Suprapubic skin (tissue), 4 donors: ENCODE measurements at regions not wholly inside any gene's neighbourhood (a gene's known extent, or its start where the extent isn't known, plus 50 kb on each side); places are given as distances from the start of the nearest gene placed in this dataset.

Source experiments
- CTCF ChIP-seq, 2 donors: fragments of 200-600 bp in 1 of 2; fragments of 450-650 bp in 1 of 2; sonication (generic) in 1 of 2; IDR thresholded peaks; one replicate each; pipeline ENCODE4 v1.5.1; 2016 to 2019; ENCODE audit warnings: antibody characterized with exemption in 2 of 2, mild to moderate bottlenecking in 1 of 2, moderate library complexity in 1 of 2
- EP300 ChIP-seq: sonication (generic); formaldehyde crosslinking; IDR thresholded peaks from one replicate; pipeline ENCODE4 v1.6.1; 2017; ENCODE audit warnings: antibody characterized with exemption
- POLR2A ChIP-seq, 2 donors: fragments of 450-650 bp; IDR thresholded peaks; one replicate each; pipeline ENCODE4 v1.6.1; 2017; ENCODE audit warnings: antibody characterized with exemption in 2 of 2, mild to moderate bottlenecking in 2 of 2, moderate library complexity in 2 of 2
- POLR2AphosphoS5 ChIP-seq, 3 donors: sonication (generic); formaldehyde crosslinking; IDR thresholded peaks; one replicate each; pipeline ENCODE4 v1.6.1; 2017; ENCODE audit warnings: antibody characterized with exemption in 3 of 3

GRCh38 chr2:64283641-64284361 is 139.6 kb upstream of the PELI1 start:
- TF ChIP-seq POLR2A (IDR thresholded peaks at IDR 0.05) (no peak), CTCF (IDR thresholded peaks at IDR 0.05) (no peak), POLR2AphosphoS5 (IDR thresholded peaks at IDR 0.05) (no peak), EP300 (no peak)
